ENCODE measurements at regions not wholly inside any gene's neighbourhood (a gene's known extent, or its start where the extent isn't known, plus 50 kb on each side); places are given as distances from the start of the nearest gene placed in this dataset.
"Not testable (repeated sequence)": the region's sequence is repeated elsewhere in the genome, so short reads cannot be mapped to it uniquely, and the experiment has no call there.

- CTCF ChIA-PET, result no interaction called here
- DNase-seq, result no peak
These were observed 287.1 kb upstream of the ADGRL3 start for GRCh38 chr4:60913002-60913401.

DNA sequence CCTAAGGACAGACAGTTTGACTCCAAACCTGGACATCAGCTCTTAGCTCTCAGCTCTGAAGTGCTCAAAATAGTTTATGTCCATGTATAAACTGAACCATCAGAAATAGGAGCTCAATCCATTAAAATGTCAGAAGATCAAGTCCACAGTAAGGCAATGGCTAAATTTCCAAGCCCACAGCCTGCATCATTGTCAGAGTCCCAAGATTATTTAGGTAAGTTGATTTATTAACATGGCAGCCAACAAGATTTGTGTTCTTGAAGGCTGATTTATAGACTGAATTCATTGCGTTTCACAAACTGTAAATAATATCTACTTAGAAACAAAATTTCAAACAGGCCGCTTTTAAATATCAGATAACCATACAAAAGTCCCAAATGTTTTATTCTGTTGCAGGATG is 286.5 kb upstream of the ADGRL3 start:
- no peak for DNase-seq
- CTCF ChIA-PET, result no interaction called here
- intact Hi-C loops (cut with micrococcal nuclease; ENCODE audit: unreplicated experiment), result no loop called here
- Mint-ChIP-seq H3K9me3 (ENCODE audit: low read depth, unreplicated experiment) (no peaks in the 10 kb centered on the region), H3K4me3 (ENCODE audit: low read depth, unreplicated experiment) (no peak overlapping the region), H3K36me3 (ENCODE audit: insufficient read depth, unreplicated experiment) (no peaks in the 10 kb centered on the region), H3K4me1 (ENCODE audit: low read depth, unreplicated experiment) (no peaks in the 10 kb centered on the region), H3K27ac (ENCODE audit: unreplicated experiment) (no peak overlapping the region), H3K27me3 (ENCODE audit: unreplicated experiment) (no peaks in the 10 kb centered on the region)
- no TSS peak for BruUV-seq (replicated peaks)
- no peak for TF ChIP-seq CTCF (IDR thresholded peaks at IDR 0.05; ENCODE audit: unreplicated experiment)

More at GRCh38 chr4:60913002-60913401, 287.1 kb upstream of the ADGRL3 start:
- intact Hi-C loops (cut with micrococcal nuclease; ENCODE audit: unreplicated experiment), result no loop called here
- no peak overlapping the region for H3K4me3 Mint-ChIP-seq (ENCODE audit: low read depth, unreplicated experiment)
- H3K27ac Mint-ChIP-seq (ENCODE audit: unreplicated experiment), result no peak overlapping the region
- no peak for TF ChIP-seq CTCF (IDR thresholded peaks at IDR 0.05; ENCODE audit: unreplicated experiment)
- H3K4me1 Mint-ChIP-seq (ENCODE audit: low read depth, unreplicated experiment), result no peaks in the 10 kb centered on the region
- H3K9me3 Mint-ChIP-seq (ENCODE audit: low read depth, unreplicated experiment), result no peaks in the 10 kb centered on the region
- no TSS peak for BruUV-seq (replicated peaks)
- no peaks in the 10 kb centered on the region for H3K27me3 Mint-ChIP-seq (ENCODE audit: unreplicated experiment)
- no peaks in the 10 kb centered on the region for H3K36me3 Mint-ChIP-seq (ENCODE audit: insufficient read depth, unreplicated experiment)

DNA sequence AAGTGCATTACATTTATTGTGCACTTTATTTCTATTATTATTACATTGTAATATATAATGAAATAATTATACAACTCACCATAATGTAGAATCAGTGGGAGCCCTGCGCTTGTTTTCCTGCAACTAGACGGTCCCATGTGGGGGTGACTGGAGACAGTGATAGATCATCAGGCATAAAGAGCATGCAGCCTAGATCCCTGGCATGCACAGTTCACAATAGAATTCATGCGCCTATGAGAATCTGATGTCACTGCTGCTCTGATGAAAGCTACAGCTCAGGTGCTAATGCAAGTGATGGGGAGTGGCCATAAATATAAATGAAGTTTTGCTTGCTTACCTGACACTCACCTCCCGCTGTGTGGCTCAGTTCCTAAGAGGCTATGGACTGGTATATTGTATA is 278.4 kb upstream of the ADGRL3 start:
- H3K4me3 Mint-ChIP-seq (ENCODE audit: low read depth, unreplicated experiment); intact Hi-C loops (cut with micrococcal nuclease; ENCODE audit: unreplicated experiment); H3K36me3 Mint-ChIP-seq (ENCODE audit: insufficient read depth, unreplicated experiment); BruUV-seq (replicated peaks); CTCF ChIA-PET; H3K4me1 Mint-ChIP-seq (ENCODE audit: low read depth, unreplicated experiment); DNase-seq; H3K27ac Mint-ChIP-seq (ENCODE audit: unreplicated experiment); H3K27me3 Mint-ChIP-seq (ENCODE audit: unreplicated experiment); H3K9me3 Mint-ChIP-seq (ENCODE audit: low read depth, unreplicated experiment): not testable (repeated sequence)

DNA sequence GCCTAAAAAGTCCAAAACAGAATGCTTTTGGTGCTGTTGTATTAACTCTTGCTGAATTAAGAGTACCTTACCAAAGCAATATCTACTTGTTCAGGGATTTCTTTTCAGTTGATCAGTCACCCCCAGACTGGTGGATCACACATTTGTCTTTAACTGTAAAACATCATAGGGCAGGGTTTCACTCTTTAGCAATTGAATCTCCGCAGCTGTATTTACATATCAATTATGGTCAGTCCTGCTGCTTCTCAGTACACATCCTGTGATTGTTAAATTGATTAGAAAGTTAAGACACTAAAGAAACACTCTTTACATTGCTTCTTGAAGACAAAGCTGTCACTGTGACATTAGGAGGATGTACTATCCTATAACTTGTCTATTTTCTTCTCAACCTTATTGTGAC is 277.1 kb upstream of the ADGRL3 start:
- H3K27ac Mint-ChIP-seq (ENCODE audit: unreplicated experiment), result no peak overlapping the region
- no peaks in the 10 kb centered on the region for H3K9me3 Mint-ChIP-seq (ENCODE audit: low read depth, unreplicated experiment)
- no peaks in the 10 kb centered on the region for H3K27me3 Mint-ChIP-seq (ENCODE audit: unreplicated experiment)
- no peak overlapping the region for H3K4me3 Mint-ChIP-seq (ENCODE audit: low read depth, unreplicated experiment)
- no peaks in the 10 kb centered on the region for H3K36me3 Mint-ChIP-seq (ENCODE audit: insufficient read depth, unreplicated experiment)
- intact Hi-C loops (cut with micrococcal nuclease; ENCODE audit: unreplicated experiment), result no loop called here
- DNase-seq, result no peak
- CTCF ChIA-PET, result no interaction called here
- no TSS peak for BruUV-seq (replicated peaks)
- TF ChIP-seq CTCF (IDR thresholded peaks at IDR 0.05; ENCODE audit: unreplicated experiment), result no peak
- no peaks in the 10 kb centered on the region for H3K4me1 Mint-ChIP-seq (ENCODE audit: low read depth, unreplicated experiment)

DNA sequence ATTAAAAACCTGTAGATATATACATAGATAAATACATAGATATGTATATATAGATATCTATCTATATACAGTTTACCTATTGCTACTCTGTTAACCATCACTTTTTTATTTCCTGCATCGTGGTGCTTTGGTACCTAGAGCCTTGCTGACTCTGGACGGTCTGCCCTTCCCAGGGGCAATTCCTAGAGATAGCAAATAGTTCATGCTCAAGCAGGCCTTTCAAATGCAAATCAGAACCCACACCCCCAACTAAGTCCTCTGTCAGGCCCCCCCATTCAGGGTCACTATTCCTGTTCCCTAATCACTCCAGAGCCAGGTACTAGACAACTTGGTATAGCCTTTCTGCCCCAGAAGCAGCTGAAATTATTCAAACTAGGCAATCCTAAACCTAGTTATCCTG is 273.5 kb upstream of the ADGRL3 start:
- Mint-ChIP-seq H3K36me3 (ENCODE audit: insufficient read depth, unreplicated experiment) (no peaks in the 10 kb centered on the region), H3K27me3 (ENCODE audit: unreplicated experiment) (no peaks in the 10 kb centered on the region), H3K27ac (ENCODE audit: unreplicated experiment) (no peak overlapping the region), H3K4me1 (ENCODE audit: low read depth, unreplicated experiment) (no peaks in the 10 kb centered on the region), H3K4me3 (ENCODE audit: low read depth, unreplicated experiment) (no peak overlapping the region), H3K9me3 (ENCODE audit: low read depth, unreplicated experiment) (no peaks in the 10 kb centered on the region)
- BruUV-seq (replicated peaks), result no TSS peak
- no peak for DNase-seq
- CTCF ChIA-PET, result interaction anchor here (0.7 kb wide), 1 partner anchor 40 kb away, joined by 5 read pairs; no protein-coding TSS in a partner anchor
- intact Hi-C loops (cut with micrococcal nuclease; ENCODE audit: unreplicated experiment), result no loop called here
- TF ChIP-seq CTCF (IDR thresholded peaks at IDR 0.05; ENCODE audit: unreplicated experiment), result no peak

Data from Calu3 (cell line).